Islet precursor cell (in vitro differentiated cells): ENCODE measurements at regions not wholly inside any gene's neighbourhood (a gene's known extent, or its start where the extent isn't known, plus 50 kb on each side); places are given as distances from the start of the nearest gene placed in this dataset.
A peak's percentile ranks its signal among the peaks of the same experiment; 100 is the strongest.

Source experiments
- DNase-seq: peaks from one replicate; pipeline ENCODE4 v3.0.0-alpha.2; 2018

DNA sequence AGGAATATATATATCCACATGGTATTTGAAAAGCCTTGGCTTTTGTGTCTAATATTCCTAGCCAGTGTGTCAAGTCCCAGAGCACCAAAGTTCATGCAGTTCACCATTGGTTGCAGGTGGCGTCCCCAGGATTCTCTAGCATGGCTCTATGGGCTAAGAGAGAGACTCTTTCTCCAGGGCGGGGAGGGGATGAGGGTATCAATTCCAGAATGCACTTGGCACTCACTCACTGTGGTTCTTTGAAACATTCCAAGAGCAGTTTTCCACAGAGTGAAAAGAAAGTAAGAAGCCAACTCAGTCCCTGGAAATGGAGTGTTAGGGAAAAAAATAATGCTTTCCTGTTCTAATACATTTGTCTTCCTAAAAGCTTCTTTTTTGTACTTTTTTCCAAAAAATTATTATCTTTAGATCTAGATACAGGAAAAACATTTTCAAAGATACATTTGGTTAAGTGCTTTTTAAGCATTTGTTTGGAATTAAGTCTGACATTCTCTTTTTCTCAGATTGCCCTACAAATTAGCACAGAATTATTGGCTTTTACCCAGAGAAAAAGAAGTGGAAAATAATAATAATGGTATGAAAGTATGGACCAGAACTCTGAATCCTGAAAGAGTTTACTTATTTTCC is 239.9 kb downstream of the PAX3 start:
- DNase-seq, result no peak

DNA sequence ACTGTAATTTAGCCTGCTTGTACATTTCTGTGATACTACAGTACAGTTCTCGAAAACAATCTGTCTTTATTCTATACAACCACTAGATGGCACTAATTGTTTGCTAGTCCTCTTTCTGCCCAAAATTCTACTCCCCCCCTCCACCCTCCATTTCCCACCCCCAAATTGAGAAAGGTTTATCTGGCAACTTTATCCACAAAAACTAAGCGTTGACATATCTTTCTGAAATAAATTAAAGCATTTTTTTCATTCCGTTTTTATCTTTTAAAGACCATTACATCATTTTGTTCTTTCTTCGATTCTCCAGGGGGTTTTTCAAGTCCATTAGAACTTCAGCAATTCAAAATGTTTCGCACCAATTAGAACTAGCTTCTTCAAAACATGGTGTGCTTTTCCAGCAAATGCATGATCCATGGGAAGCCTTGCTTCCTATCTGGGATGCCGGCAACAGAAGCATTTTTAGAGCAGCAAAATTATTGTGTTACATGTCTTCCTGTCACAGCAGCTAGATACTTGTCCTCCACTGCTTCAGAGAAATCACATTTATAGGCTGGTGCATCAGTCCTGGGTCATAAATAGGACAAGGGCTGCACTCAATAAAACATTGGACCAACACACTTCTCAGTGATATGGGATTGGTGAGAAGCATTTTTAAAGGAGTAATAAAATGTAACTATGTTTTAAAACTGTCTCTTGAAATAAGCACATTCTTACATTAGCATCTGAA is 241.3 kb downstream of the PAX3 start:
- no peak for DNase-seq

DNA sequence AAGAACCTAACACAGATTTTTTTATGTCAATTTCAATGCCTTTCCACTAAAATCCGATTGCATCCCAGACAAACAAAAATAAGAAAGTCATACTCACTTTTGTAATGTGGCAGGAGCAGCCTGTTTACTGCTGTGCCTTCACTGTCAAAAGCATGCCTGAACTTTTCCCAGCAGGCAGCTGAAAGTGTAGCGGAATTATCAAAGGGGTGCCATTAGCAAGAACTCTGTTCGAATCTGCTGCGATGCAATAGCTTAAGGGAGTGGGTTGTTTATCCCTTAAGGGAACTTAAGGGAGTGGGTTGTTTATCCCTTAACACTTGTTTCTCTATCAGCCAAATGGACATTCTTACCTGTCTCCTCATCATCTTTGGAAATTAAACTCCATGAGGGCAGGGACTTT is 243.5 kb downstream of the PAX3 start:
- DNase-seq, result no peak

DNA sequence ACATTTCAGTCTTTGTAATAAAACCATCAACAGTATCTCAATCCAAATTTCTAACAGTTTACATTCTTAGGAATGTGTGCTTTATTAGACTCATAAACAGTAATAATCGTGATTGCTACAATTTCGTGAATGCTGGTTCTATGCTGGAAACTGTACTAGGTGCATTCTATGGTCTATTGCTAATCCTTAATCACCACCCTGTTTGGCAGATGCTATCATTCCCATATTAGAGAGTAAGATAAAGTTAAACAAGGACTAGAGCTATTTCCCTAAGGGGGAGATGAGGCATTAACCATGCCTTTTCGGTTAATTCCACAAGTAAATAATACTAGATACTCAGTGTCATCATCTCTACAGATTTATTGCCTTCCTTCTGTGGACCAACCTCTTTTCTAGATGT is 244.0 kb downstream of the PAX3 start:
- no peak for DNase-seq

DNA sequence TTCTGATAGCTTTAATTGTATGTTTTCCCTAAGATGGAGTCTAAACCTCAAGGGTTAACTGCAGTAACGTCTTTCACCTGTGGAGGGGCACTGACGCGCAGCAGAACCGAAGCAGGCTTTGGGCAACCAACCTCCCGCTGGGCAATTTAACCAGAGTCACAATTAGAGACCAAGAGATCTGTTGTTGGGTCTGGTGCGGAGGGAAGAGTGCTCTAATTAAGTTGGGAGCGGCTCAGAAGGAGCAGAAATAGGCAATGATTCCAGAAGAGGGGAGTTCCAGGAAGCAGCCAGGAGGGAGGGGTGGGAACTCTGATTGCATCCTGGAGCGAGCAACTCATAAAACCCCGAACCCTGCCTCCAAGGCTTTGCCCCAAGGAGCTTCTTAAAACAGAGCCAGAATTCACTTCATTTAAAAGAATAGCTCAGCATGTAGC is 245.8 kb downstream of the PAX3 start:
- DNase-seq, result peak; percentile 90

DNA sequence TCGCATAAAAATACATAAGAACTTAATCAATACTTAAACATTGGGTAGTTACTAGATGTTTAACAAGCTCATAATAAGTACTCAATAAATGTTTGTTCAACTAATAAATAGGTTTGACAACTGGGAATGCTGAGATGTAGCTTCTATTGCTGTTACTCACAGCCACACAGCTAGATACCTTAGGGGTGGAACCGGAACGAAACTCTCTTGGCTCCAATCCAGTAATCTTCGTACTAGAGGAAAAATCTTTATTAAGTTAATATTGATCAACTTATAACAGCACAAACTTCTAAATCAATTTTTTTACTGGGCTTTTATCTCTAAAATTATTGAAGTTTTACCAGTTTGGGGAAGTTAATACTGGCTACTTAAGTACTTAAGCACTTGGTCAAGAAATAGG is 247.8 kb downstream of the PAX3 start:
- DNase-seq, result no peak

DNA sequence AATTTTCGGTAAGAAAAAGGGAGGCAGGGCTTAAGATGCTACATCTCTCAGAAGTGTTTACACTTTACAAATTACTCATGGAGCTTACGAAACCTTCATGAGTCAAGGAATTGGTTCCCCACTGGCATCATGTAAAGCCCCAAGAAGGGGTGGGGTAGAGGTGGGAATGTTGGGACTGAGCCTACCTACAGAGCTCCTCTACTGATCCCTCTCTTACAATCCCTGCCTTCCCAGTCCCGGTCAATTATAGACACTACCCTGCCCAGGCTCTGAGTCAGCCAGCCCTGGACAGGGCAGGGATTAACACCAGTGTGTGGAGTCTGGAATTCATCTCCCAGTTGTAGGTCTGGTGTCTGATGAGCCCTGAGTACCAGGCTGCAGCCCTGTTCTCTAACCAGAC is 248.9 kb downstream of the PAX3 start:
- peak; percentile 95 for DNase-seq

DNA sequence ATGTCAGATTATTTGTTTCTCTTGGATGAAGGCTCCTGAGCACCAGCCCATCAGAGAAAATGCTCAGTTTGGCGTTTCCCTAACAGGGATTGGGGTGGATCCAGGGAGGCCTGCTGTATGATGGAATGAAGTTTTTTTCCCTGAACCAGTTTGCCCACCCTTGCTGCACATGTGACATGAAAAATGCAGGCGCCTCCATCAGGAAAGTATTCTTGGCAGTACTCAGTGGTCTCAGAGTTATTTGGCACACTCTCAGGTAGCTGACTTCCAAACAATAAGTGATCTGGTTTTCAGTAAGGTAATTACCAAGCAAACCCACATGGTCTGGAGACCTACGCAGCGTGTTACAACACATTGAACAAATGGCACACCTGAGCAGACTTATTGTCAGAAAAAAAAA is 254.9 kb downstream of the PAX3 start:
- peak; percentile 66 for DNase-seq

DNA sequence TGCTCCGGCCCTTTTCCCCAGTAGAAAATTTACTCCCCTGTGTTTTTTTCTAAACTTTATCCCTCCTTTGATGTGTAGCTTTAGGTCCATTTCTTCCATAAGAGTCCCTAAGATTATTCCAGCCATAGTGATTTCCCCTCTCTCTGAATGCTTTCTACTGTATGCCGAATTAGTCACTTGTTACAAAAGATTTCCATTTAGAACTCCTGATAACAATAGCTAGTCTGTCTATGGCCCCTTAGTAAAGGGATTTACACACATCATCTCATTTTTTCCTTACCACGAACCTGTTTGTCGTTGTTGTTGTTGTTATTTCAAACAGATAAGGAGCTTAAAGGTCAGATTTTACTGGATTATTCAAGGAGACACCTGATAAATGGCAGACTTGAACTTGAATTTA is 256.1 kb downstream of the PAX3 start:
- no peak for DNase-seq

DNA sequence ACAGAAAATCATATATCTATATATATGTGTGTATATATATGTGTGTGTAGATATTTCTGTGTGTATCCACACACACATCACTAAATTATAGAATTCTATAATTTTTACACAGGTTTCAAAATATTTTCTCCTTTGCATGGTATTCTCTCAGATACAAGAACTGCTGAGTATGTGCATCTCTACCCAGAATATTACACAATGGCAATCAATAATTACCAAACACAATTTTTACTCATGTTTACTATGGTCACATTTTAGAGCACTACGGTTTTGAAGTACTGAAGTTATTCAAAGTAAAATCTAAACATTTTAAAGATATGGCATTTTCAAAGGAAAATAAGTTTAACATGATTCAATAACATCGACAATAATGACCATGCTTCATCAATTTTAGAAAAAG is 258.5 kb downstream of the PAX3 start:
- DNase-seq, result no peak

DNA sequence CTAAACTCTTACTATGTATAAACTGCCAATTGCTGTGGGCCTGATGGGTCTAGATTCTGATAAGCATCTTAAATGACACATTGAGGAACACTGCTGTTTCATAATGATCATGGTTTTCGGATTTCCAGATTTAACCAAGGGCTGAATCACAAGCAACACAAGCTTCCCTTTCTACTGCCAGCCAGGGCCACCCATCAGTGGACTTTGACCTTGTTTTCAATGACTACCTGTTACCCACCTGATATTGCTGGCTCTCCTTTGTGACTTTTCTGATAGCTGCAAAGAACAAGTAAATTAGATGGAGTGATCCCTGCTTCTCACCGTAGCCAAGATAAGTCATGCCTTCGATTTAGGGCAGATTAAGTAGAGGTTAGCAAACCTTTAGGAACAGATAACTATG is 259.0 kb downstream of the PAX3 start:
- no peak for DNase-seq

DNA sequence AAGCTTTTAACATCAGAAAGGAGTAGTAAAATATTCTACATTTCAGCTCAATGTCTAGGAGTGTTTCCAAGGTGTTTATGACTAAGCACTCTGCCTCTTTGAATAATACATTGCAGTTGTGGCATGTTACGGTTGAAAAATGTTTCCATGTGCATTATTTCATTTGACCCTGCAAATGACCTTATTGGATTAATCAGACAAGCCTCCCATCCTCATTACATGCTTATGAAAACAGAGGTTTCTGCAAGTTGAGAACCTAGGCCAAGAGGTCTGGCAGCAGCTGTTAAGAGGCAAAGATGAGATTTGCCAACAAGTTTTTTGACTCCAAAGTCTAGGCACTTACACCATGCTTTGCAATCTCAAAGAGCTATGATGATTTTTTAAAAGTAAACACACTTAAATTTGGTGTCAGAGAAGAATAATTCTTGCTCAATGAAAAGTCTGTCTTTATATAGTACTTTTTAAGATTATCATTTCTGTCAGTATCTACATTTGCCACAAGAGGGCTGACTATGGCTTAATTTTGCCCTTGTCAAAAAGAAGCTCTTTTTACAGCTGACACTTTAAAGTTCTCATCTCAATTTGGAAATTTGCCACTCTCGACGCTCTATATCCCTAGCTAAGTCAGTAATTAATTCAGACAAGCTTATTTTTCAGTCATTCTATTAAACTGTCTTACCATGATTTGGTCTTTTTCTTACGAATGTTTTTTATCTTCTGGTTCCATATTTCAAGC is 260.6 kb downstream of the PAX3 start:
- DNase-seq, result no peak

DNA sequence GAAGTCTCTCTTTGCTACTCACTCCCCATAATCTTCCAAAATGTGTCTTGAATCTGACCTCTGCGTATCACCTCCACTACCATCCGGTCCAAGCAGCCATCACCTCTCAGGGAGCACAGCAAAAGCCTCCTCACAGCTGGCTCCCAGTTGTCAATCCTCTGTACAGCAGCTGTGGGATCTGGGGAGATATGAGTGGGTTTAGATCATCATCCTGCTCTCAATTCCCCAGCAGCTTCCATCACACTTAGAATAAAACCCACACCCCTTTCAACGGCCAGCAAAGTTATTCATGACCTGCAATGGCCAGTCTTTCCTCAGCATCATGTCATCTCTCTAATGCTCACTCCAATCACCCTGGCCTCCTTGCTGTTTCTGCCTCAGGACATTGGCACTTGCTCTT is 261.6 kb downstream of the PAX3 start:
- DNase-seq, result no peak

DNA sequence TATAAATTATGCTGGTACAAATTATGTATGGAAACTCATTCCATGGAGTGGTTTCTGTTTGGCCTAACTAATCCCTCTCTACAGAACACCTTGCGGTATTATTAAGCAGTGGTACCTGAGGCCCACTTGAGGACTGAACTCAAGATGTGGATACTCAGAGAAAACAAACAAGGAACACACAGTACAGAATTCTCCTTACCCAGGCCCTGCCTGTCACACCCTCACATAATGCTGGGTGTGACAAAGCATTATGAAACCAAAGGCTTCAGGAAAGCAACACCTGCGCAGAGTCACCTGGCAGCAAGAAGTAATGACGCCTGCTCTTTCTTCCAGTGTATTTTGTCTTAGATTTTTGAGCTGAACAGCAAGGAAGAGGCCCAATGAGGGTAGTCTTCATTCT is 264.7 kb downstream of the PAX3 start:
- DNase-seq, result no peak

DNA sequence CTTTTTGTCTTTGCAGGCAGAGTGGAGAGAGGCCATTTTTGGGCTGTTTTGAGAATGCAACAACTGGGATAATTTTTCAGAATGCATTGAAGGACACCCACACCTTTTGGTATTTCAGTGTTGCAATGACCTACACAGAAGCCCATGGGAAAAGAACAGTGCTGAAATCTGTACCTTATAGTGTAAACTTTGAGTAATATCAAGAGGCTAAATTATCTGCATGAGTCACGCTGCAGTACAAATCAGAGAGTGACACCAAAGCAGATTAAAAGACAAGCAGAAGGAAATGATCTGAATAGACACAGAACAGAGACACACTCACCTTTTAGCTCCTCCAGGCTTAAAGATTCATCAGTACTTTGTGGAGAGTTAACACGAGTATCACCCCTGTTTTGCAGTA is 265.3 kb downstream of the PAX3 start:
- DNase-seq, result no peak

DNA sequence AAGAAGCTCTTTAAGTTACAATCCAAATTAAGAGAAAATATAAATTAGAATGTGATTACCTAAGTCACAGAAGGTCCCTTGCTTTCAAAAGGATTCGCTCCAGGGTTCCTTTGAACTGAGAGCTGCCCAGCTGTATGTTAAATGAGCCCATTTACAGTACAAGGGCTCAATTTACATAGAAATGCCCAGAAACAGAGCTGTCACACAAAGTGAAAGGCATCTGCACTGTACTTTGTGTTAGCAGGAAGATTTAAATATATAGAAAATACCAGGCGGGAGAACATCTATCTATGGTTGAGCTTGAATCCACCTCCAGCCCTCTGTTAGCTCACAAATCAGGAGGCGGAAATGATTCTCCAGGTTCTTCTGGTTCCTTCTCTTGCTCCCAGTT is 272.9 kb downstream of the PAX3 start:
- DNase-seq, result no peak

DNA sequence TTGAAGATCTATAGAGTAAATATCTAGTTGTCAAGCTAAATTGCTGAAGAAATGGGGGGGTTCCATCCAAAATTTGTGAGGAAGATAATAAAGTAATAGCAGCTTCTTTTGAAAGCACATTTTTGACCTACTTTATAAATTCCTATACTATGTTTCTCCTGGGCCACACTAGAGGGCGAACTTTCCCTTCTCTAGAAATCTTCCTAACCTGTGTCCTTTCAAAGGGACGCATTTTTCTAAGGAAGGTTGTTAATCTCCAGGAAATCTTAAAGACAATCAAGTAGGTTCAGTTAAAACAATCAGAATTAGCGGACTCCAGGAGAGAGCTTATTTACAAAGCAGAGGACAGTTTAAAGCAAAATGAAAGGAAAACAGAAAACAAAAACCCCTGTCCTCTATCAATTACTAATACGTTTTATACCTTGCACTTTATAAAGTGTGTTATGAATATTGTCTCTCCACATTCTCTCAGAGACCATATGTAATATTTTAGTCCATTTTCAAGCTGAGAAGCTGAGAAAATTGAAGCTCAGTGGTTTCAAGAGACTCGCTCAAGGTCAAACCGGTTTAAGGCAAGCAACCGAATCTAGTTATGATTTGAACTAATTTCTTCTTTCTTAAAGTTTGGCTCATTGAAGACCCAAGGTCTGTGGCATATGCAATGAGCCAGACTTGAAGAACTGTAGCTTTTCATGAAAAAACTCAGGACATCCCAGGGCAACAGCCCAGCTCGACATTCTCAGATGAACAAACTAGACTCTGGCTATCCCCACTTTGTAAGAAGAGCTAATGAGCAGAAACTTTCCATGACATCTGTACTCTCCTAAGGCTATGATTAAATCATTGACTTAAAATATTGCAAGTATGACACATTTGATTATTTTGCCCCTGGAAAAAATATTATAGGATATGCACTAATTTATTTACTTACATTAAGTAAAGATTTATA is 273.6 kb downstream of the PAX3 start:
- no peak for DNase-seq

DNA sequence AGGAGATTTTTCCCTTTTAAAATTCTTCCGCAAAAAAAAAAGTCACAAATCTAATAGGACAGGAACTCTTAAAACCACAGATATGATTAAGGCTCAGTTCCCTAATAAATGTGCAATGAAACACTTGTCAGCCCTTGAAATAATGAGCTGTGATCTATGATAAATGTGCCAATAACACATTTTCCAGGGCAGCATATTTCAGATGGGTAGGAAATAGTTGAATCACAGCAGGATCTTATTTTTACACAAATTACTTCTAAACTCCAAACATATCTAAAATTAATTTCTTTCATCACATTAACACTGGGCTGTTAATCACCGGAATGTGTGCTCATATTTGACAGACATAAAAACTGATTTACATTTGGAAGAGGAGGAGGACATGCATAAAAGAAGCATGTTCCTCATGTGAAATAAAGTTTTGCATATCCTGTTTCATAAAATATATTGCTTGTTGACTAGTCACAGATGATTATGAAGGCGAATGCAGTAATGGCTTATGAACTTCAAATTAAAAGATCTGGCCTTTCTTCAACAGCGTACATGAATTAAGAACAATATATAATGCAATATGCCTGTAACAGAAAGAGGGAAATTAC is 281.4 kb downstream of the PAX3 start:
- no peak for DNase-seq

DNA sequence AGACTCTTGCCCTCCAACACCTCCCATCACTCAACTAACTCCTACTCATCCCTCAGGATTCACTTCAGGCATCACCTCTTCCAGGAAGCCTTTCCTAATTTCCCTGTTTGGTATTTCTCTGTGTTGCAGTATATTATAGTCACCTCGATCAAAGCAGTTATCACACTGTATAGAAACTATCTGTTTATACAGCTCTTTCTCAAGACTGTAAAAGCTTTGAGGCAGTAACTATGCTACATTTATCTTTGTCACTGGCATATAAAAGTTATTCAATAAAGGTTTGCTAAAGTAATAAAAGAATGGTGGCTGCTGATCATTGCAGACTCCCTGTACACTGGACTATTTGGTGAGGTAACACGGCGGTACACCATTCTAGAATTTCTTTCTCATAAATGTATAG is 284.9 kb downstream of the PAX3 start:
- DNase-seq, result no peak

DNA sequence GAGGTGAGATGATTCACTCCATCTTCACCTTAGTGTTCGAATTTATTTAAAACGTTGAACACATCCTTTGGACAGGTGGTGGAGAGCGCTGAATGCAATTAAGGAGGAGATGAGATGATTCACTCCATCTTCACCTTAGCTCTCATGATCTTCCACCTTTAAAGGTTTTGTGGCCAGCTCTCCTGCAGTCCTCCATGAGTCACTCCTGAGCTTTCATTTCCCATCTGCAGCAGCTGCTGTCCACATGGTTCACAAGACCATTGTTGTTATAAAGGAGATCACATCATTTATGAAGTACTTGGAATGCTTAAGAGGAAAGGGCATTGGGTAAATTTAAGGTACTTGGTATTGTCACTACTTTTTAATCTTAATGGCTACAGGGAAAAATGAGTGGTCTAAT is 298.5 kb downstream of the PAX3 start:
- no peak for DNase-seq

DNA sequence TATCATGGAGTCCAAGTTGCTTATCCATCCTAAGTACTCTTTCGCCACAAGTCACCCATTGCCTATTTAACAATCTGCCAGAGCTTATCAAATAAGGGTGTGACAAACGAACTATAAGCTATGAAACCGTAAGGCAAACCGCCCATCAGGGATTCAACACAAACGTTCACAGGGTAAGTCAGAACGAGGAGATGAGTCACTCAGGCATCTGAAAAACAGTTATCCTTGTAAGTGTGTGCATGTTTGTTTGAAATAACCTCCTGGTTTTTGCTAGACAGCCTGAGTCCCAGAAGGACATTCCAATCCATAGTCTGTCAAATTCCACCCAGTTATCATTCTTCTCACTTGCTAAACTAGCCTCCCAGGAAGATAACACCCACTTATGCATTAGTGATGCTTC is 299.1 kb downstream of the PAX3 start:
- peak; percentile 71 for DNase-seq

DNA sequence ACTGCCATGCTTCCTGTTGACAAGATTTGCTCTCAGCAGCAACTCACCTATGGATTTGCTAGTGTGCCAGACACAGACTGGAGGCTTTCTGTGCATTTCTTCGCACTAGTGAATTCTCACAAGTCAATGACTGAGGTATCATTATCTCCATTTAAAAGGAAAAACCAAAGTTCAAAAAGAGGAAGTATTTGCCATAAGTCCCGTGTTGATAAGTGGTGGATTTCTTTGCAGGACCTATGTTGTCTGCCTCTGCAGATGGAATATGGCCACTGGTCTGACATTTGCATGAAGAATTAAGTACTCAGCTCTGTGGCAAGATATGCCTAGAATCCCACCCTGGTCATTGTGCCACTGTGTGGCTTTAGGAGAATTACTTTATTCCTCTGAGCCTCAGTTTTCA is 299.6 kb downstream of the PAX3 start:
- DNase-seq, result no peak

DNA sequence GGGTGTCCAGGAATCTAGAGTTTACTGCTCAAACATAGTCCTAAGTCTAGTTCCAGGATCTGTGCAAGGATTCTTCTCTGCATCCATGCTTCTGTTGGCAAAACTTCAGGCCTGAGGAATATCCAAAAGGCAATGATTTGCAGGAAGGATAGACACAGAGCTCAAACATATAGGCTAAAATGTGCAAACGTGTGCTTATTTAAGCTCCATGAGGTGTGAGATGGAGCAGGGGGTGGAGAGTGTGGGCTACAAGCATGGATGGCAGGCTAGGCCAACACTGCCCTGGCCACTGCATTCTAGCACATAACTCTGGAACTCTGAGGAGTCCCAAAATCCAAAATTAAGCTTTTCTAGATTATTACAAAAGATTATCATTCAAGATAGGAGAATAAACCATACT is 301.1 kb downstream of the PAX3 start:
- no peak for DNase-seq
